ENCODE measurements at regions not wholly inside any gene's neighbourhood (a gene's known extent, or its start where the extent isn't known, plus 50 kb on each side); places are given as distances from the start of the nearest gene placed in this dataset.

DNA sequence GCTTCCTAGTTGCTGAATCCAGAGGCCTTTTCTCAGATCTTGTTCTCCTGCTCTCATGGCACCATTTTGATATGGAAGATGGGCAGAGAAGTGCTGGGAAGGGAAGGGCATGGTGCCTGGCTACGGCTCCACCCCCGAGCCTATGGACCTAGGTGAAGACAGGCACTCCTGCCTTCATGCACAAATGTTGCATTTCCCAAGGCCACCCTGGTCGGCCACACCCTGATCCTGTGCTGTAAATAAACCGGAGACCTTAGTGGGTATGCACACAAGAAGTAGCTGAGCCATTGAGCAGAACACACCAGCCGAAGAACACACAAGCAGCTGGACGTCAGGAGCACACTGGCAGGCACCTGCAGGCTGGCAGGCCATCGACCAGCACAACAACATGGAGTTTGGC lies 261.6 kb downstream of the SHQ1 start:
- TF ChIP-seq, protein P1, sequence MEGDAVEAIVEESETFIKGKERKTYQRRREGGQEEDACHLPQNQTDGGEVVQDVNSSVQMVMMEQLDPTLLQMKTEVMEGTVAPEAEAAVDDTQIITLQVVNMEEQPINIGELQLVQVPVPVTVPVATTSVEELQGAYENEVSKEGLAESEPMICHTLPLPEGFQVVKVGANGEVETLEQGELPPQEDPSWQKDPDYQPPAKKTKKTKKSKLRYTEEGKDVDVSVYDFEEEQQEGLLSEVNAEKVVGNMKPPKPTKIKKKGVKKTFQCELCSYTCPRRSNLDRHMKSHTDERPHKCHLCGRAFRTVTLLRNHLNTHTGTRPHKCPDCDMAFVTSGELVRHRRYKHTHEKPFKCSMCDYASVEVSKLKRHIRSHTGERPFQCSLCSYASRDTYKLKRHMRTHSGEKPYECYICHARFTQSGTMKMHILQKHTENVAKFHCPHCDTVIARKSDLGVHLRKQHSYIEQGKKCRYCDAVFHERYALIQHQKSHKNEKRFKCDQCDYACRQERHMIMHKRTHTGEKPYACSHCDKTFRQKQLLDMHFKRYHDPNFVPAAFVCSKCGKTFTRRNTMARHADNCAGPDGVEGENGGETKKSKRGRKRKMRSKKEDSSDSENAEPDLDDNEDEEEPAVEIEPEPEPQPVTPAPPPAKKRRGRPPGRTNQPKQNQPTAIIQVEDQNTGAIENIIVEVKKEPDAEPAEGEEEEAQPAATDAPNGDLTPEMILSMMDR (IDR thresholded peaks at IDR 0.05): no peak
- no peak for TF ChIP-seq POLR2A (IDR thresholded peaks at IDR 0.05)

Data from testis (tissue), 2 donors.